AG04450 (cell line): ENCODE measurements at regions not wholly inside any gene's neighbourhood (a gene's known extent, or its start where the extent isn't known, plus 50 kb on each side); places are given as distances from the start of the nearest gene placed in this dataset.
"Not testable (repeated sequence)": the region's sequence is repeated elsewhere in the genome, so short reads cannot be mapped to it uniquely, and the experiment has no call there.

Experiments
- CTCF ChIA-PET: fragments of 300-600, 350-600 bp; formaldehyde crosslinking; extraction: SDS; loops from one replicate; lab custom pipeline; 2022; ENCODE audit warnings: antibody characterized with exemption, inconsistent platforms; lab: Charles Lee
- POLR2A ChIA-PET: fragments of 350-600 bp; formaldehyde crosslinking; extraction: SDS; loops from one replicate; lab custom pipeline; 2021; ENCODE audit warnings: antibody characterized with exemption, inconsistent platforms; lab: Yijun Ruan, JAX
- DNase-seq: peaks from one replicate; pipeline ENCODE4 v3.0.0-alpha.2; 2011; ENCODE audit warnings: low read depth, low spot score
- H3K27ac ChIP-seq: one replicate; pipeline ENCODE4 v1.5.1; 2012; ENCODE audit warnings: low read depth, low read length, control low read depth
- H3K27me3 ChIP-seq: one replicate; pipeline ENCODE4 v1.6.0; 2012; ENCODE audit warnings: low read length; ENCODE audit not compliant: control insufficient read depth, insufficient read depth
- H3K4me3 ChIP-seq: 2 replicates; pipeline ENCODE4 v1.5.1; 2011; ENCODE audit warnings: mild to moderate bottlenecking, low read depth, low read length, control low read depth
- H3K9me3 ChIP-seq: 2 replicates; pipeline ENCODE4 v1.5.1; 2012; ENCODE audit warnings: low read length; ENCODE audit not compliant: control insufficient read depth, insufficient read depth
- TF ChIP-seq, protein P1 (sequence below): IDR thresholded peaks from 2 replicates; pipeline ENCODE4 v1.5.1; 2011; ENCODE audit warnings: low read depth, low read length, control low read depth, inconsistent platforms

DNA sequence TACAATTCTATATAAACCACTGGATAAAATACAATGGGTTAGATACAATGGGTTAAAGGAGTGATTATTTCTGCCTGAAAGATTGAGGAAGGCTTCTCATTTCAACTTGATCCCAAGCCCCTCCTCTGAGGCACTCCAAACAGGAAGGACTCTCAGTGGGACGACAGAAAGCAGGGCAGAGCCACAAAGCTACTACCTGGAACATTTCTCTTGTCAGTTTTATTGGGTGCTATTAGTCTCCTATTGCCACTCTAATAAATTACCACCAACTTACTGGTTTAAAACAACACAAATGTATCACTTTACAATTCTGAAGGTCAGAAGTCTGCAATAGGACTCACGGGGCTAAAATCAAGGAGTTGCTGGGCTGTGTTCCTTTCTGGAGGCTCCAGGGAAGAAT lies 146.7 kb downstream of the MREG start:
- TF ChIP-seq, protein P1, sequence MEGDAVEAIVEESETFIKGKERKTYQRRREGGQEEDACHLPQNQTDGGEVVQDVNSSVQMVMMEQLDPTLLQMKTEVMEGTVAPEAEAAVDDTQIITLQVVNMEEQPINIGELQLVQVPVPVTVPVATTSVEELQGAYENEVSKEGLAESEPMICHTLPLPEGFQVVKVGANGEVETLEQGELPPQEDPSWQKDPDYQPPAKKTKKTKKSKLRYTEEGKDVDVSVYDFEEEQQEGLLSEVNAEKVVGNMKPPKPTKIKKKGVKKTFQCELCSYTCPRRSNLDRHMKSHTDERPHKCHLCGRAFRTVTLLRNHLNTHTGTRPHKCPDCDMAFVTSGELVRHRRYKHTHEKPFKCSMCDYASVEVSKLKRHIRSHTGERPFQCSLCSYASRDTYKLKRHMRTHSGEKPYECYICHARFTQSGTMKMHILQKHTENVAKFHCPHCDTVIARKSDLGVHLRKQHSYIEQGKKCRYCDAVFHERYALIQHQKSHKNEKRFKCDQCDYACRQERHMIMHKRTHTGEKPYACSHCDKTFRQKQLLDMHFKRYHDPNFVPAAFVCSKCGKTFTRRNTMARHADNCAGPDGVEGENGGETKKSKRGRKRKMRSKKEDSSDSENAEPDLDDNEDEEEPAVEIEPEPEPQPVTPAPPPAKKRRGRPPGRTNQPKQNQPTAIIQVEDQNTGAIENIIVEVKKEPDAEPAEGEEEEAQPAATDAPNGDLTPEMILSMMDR: no peak
- no peaks in the 10 kb centered on the region for H3K27me3 ChIP-seq
- no peaks in the 10 kb centered on the region for H3K9me3 ChIP-seq
- CTCF ChIA-PET: no interaction called here
- no peak for DNase-seq
- no peak overlapping the region for H3K27ac ChIP-seq
- no peak overlapping the region for H3K4me3 ChIP-seq
- POLR2A ChIA-PET: no interaction called here

DNA sequence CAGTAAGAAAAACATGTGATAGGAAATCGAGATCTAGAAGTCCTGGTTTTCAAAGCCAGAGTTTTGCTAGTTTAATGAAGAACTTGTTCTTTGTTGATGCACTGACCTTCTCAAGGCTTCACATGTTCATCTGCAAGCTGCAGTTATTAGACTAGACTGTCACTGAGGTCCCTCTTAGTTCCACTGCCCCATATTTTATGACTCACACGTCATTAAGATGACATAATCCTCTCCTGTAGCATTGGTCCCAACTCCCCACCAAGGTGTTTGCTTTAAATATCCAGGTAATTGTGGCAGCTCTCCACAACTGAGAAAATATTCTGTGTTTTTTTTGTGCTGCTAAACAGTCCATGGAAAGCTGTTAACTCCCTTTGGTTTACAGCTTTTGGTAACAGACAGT lies 149.7 kb downstream of the MREG start:
- DNase-seq: no peak
- Histone ChIP-seq H3K27me3 (no peaks in the 10 kb centered on the region), H3K9me3 (no peaks in the 10 kb centered on the region), H3K27ac (no peak overlapping the region), H3K4me3 (no peak overlapping the region)
- CTCF ChIA-PET: no interaction called here
- POLR2A ChIA-PET: no interaction called here
- TF ChIP-seq, protein P1: no peak

DNA sequence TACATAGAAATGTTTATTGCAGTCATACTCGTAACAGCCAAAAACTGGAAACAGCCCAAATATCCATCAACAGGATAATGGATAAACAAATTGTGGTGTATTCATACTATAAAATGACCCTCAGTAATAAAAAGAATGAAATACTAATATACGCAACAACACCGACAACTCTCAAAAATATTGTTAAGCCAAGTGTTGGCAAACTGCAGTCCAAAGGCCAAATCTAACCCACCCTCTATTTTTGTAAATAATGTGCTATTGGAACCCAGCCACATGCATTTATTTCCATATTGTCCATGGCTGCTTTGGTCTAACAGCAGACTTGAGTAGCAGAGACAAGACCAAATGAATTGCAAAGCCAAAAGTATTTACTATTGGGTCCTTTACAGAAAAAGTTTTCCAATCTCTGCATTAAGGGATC lies 151.0 kb downstream of the MREG start:
- no peak overlapping the region for H3K27ac ChIP-seq
- H3K27me3 ChIP-seq: no peaks in the 10 kb centered on the region
- POLR2A ChIA-PET: no interaction called here
- CTCF ChIA-PET: no interaction called here
- no peak for DNase-seq
- no peaks in the 10 kb centered on the region for H3K9me3 ChIP-seq
- H3K4me3 ChIP-seq: no peak overlapping the region
- TF ChIP-seq, protein P1: no peak

DNA sequence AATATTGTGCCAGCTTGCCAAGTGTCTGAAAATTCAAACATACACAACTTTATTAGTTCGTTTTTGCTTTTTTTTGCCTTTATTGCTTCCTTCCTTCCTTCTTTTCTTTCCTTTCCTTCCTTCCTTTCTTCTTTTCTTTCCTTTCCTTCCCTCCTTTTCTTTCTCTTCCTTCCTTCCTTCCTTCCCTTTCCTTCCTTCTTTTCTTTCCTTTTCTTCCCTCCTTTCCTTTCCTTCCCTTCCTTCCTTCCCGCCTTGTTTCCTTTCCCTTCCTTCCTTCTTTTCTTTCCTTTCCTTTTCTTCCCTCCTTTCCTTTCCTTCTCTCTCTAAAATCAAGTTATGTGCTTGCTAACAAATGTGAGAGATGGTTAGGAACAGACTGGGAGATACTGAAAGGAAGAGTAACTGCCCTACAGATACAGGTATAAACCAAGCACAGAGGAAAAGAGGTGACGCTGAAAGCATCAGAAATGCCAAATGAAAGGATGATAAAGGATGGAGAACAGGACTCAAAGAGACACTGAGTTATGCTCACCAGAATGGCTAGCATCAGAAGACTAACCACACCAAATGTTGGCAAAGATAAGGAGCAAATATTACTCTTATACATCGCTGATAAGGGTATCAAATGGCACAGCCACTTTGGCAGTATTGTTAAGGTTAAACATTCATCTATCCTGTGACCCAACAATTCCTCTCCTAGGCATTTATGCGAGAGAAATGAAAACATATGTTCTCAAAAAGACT lies 151.6 kb downstream of the MREG start:
- no peak for DNase-seq
- Histone ChIP-seq H3K4me3 (no peak overlapping the region), H3K27ac (no peak overlapping the region), H3K9me3 (no peaks in the 10 kb centered on the region), H3K27me3 (no peaks in the 10 kb centered on the region)
- ChIA-PET CTCF (no interaction called here), POLR2A (no interaction called here)
- TF ChIP-seq, protein P1: no peak

DNA sequence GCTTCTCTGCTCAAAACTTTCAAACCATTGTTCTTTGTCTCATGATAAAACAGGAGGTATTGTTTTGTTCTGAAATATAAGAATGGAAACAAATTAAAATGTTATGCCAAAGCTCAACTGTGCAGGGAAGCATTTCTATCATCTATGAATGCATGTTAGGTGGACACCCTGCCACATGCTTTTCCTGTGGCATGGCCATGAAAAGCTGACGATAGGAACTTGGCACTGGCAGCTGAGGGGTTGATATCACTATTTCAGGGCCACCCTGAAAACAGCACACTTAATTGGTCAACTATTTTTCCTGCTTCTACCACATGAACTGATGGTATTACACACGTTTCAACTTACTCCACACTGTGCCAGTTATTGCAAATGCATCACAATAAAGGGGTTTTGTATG lies 157.3 kb downstream of the MREG start:
- no peak for DNase-seq
- TF ChIP-seq, protein P1: no peak
- POLR2A ChIA-PET: no interaction called here
- H3K27ac ChIP-seq: no peak overlapping the region
- H3K4me3 ChIP-seq: no peak overlapping the region
- no peaks in the 10 kb centered on the region for H3K9me3 ChIP-seq
- CTCF ChIA-PET: no interaction called here
- H3K27me3 ChIP-seq: no peaks in the 10 kb centered on the region

DNA sequence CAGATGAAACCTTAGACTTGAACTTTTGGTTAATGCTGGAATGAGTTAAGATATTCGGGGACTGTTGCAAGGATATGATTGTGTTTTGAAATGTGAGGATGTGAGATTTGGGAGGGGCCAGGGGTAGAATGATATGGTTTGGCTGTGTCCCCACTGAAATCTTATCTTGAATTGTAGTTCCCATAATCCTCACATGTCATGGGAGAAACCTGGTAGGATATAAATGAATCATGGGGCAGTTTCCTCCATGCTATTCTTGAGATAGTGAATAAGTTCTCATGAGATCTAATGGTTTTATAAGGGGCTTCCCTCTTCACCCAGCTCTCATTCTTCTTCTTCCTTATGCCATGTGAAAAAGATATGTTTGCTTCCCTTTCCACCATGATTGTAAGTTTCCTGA lies 158.0 kb downstream of the MREG start:
- H3K27me3 ChIP-seq, H3K9me3 ChIP-seq, CTCF ChIA-PET, POLR2A ChIA-PET, H3K4me3 ChIP-seq, H3K27ac ChIP-seq, DNase-seq: not testable (repeated sequence)
